ENCODE measurements at regions not wholly inside any gene's neighbourhood (a gene's known extent, or its start where the extent isn't known, plus 50 kb on each side); places are given as distances from the start of the nearest gene placed in this dataset.
"Not testable (repeated sequence)": the region's sequence is repeated elsewhere in the genome, so short reads cannot be mapped to it uniquely, and the experiment has no call there.

DNA sequence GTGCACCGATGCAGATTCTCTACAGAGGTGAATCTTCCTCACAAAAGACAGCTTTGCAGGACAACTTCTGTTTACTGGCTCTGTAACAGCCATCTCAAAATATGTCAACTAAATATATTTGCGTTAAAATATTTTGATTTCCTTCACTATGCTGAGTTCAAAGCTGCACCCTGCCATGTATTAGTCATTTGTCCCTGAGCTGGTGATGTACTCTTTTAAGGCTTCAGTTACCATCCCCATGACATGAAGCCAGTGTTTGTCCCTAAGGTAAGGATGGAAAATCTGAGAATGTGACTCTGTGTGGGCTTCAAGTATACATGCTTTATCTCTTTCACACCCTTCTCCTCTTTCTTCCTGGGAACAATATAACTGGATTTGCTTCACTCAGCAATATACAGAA lies 70.2 kb upstream of the BTG3 start:
- Histone ChIP-seq H3K27ac (ENCODE audit: low read depth, low read length) (no peak overlapping the region), H3K4me3 (ENCODE audit: low read length in 3 of 3) (no peak overlapping the region), H3K9me3 (ENCODE audit: control insufficient read depth in 3 of 3, low read length in 3 of 3) (no peaks in the 10 kb centered on the region), H3K27me3 (ENCODE audit: control insufficient read depth in 3 of 3, insufficient read depth in 3 of 3, low read length in 3 of 3) (no peaks in the 10 kb centered on the region), H3K9ac (ENCODE audit: low read depth in 1 of 3, low read length in 3 of 3) (no peak overlapping the region), H3K4me1 (ENCODE audit: control insufficient read depth in 3 of 3, insufficient read depth in 3 of 3, low read length in 3 of 3) (no peaks in the 10 kb centered on the region), H3K36me3 (ENCODE audit: control insufficient read depth in 3 of 3, insufficient read depth in 3 of 3, low read length in 3 of 3) (no peaks in the 10 kb centered on the region)

DNA sequence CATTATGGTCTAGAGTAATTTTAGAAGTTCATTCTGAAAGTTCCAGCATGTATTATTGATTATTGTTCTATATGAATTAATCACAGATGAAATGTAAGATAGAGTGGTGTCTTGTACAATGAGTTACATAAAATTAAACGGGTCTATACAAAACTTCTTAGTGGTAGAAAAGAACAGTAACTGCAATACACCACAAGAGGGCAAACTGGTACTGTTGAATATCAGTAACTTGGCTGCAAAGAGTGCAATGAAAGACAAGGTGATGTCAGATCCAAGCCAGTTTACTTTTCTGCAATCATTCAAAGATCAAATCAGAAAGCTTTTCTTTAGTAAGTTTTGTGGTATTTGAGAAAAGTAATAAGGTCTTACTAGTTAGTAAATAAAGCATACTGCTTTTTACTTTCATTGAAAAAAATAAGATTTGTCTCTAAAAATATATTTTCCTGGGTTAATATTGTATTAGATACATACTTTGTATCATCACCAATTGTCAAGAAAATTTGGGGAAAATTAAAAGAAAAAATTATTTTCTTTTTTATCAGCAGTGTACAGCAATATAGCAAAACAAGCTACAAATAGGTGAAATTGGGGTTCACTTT lies 66.4 kb upstream of the BTG3 start:
- H3K27me3 ChIP-seq (ENCODE audit: control insufficient read depth in 3 of 3, insufficient read depth in 3 of 3, low read length in 3 of 3) = no peaks in the 10 kb centered on the region
- no peak overlapping the region for H3K4me3 ChIP-seq (ENCODE audit: low read length in 3 of 3)
- no peaks in the 10 kb centered on the region for H3K4me1 ChIP-seq (ENCODE audit: control insufficient read depth in 3 of 3, insufficient read depth in 3 of 3, low read length in 3 of 3)
- no peaks in the 10 kb centered on the region for H3K9me3 ChIP-seq (ENCODE audit: control insufficient read depth in 3 of 3, low read length in 3 of 3)
- H3K36me3 ChIP-seq (ENCODE audit: control insufficient read depth in 3 of 3, insufficient read depth in 3 of 3, low read length in 3 of 3) = no peaks in the 10 kb centered on the region
- H3K9ac ChIP-seq (ENCODE audit: low read depth in 1 of 3, low read length in 3 of 3) = no peak overlapping the region
- no peak overlapping the region for H3K27ac ChIP-seq (ENCODE audit: low read depth, low read length)

DNA sequence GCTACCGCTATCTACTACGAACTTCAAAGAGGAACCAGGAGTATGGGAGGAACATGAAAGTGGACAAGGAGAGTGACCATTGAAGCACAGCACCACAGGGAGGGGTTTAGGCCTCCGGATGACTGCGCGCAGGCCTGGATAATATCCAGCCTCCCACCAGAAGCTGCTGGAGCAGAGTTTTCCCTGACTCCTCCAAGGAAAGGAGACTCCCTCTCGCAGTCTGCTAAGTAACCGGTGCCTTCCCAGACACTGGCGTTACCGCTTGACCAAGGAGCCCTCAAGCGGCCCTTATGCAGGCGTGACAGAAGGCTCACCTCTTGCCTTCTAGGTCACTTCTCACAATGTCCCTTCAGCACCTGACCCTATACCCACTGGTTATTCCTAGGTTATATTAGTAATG lies 64.2 kb upstream of the BTG3 start:
- not testable (repeated sequence) for H3K9me3 ChIP-seq (ENCODE audit: control insufficient read depth in 3 of 3, low read length in 3 of 3); H3K27ac ChIP-seq (ENCODE audit: low read depth, low read length); H3K36me3 ChIP-seq (ENCODE audit: control insufficient read depth in 3 of 3, insufficient read depth in 3 of 3, low read length in 3 of 3); H3K27me3 ChIP-seq (ENCODE audit: control insufficient read depth in 3 of 3, insufficient read depth in 3 of 3, low read length in 3 of 3); H3K4me1 ChIP-seq (ENCODE audit: control insufficient read depth in 3 of 3, insufficient read depth in 3 of 3, low read length in 3 of 3); H3K9ac ChIP-seq (ENCODE audit: low read depth in 1 of 3, low read length in 3 of 3); H3K4me3 ChIP-seq (ENCODE audit: low read length in 3 of 3)

DNA sequence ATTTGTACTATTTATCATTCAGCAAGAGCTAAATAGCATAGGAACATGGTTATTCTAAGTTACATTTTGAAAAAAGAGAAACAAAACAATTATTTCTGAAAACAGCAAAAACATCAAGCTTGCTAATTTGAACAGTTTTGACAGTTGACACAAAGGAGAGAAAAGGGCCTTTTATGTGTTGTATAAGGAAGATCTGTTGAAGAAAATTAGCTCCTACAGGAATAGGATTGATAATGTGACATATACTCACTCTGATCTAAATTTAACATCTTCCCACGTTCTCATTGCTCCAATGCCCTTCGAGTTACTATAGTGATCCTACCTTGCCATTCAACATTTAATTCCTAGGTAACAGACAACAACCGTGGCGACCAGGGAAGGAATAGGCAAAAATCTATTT lies 61.4 kb upstream of the BTG3 start:
- H3K27ac ChIP-seq (ENCODE audit: low read depth, low read length) = no peak overlapping the region
- no peaks in the 10 kb centered on the region for H3K27me3 ChIP-seq (ENCODE audit: control insufficient read depth in 3 of 3, insufficient read depth in 3 of 3, low read length in 3 of 3)
- H3K9me3 ChIP-seq (ENCODE audit: control insufficient read depth in 3 of 3, low read length in 3 of 3) = no peaks in the 10 kb centered on the region
- no peaks in the 10 kb centered on the region for H3K4me1 ChIP-seq (ENCODE audit: control insufficient read depth in 3 of 3, insufficient read depth in 3 of 3, low read length in 3 of 3)
- H3K4me3 ChIP-seq (ENCODE audit: low read length in 3 of 3) = no peak overlapping the region
- H3K36me3 ChIP-seq (ENCODE audit: control insufficient read depth in 3 of 3, insufficient read depth in 3 of 3, low read length in 3 of 3) = no peaks in the 10 kb centered on the region
- H3K9ac ChIP-seq (ENCODE audit: low read depth in 1 of 3, low read length in 3 of 3) = no peak overlapping the region

DNA sequence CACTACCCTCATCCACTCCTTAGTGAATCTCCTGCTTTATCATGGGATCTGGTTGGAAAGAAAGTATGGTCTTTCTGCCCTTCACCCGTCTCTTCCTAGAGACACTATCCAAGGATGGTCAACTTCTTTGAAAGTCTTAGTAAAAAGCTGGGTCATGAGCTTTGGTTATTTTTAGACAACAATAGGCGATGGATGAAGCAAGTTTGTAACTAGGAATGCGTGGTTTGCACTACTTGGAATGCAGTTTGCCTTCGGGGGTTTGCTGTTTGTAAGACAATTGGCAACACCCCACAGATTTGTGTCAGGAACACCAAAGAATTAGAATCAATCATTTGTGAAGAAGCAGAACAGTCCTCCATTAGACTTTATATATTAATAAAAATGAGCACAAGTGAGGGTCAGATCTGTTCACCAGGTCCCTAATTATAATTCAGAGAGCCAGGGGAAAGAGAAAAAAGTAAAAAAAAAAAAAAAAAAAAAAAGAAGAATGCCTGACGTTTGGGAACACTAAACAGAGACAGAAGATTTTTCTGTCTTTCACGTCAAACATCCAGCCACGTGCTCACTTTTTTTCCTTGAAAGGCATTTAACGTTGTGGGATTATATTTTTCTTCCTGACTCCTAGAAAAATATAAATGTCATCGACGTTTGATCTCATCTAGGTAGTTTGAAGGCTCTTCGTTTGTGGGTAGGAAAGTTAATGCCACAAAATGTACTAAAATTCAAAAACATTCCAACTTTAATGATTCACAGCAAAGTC lies 60.7 kb upstream of the BTG3 start:
- Histone ChIP-seq H3K36me3 (ENCODE audit: control insufficient read depth in 3 of 3, insufficient read depth in 3 of 3, low read length in 3 of 3) (no peaks in the 10 kb centered on the region), H3K9me3 (ENCODE audit: control insufficient read depth in 3 of 3, low read length in 3 of 3) (no peaks in the 10 kb centered on the region), H3K27ac (ENCODE audit: low read depth, low read length) (no peak overlapping the region), H3K27me3 (ENCODE audit: control insufficient read depth in 3 of 3, insufficient read depth in 3 of 3, low read length in 3 of 3) (no peaks in the 10 kb centered on the region), H3K4me1 (ENCODE audit: control insufficient read depth in 3 of 3, insufficient read depth in 3 of 3, low read length in 3 of 3) (no peaks in the 10 kb centered on the region), H3K9ac (ENCODE audit: low read depth in 1 of 3, low read length in 3 of 3) (no peak overlapping the region), H3K4me3 (ENCODE audit: low read length in 3 of 3) (no peak overlapping the region)

DNA sequence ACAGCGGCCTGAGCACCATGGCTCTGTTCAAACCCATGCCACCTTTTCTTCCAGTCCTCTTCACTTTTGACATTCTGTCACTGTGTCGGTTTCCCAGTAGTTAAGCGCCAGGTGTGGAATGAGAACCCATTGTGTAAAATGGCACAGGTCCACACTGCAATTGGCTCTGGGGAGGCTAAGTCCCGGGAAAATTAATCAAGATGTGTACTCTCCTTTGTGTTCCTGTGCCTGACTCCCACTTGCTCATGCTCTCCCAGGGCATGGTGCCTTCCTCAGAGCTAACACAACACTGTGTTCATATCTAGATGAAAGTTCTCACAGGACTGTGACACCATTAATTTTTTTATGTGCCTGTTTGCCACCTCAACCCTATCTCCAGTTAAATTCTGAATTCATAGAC lies 59.0 kb upstream of the BTG3 start:
- Histone ChIP-seq H3K4me1 (ENCODE audit: control insufficient read depth in 3 of 3, insufficient read depth in 3 of 3, low read length in 3 of 3) (no peaks in the 10 kb centered on the region), H3K27ac (ENCODE audit: low read depth, low read length) (no peak overlapping the region), H3K9me3 (ENCODE audit: control insufficient read depth in 3 of 3, low read length in 3 of 3) (no peaks in the 10 kb centered on the region), H3K27me3 (ENCODE audit: control insufficient read depth in 3 of 3, insufficient read depth in 3 of 3, low read length in 3 of 3) (no peaks in the 10 kb centered on the region), H3K36me3 (ENCODE audit: control insufficient read depth in 3 of 3, insufficient read depth in 3 of 3, low read length in 3 of 3) (no peaks in the 10 kb centered on the region), H3K4me3 (ENCODE audit: low read length in 3 of 3) (no peak overlapping the region), H3K9ac (ENCODE audit: low read depth in 1 of 3, low read length in 3 of 3) (no peak overlapping the region)

DNA sequence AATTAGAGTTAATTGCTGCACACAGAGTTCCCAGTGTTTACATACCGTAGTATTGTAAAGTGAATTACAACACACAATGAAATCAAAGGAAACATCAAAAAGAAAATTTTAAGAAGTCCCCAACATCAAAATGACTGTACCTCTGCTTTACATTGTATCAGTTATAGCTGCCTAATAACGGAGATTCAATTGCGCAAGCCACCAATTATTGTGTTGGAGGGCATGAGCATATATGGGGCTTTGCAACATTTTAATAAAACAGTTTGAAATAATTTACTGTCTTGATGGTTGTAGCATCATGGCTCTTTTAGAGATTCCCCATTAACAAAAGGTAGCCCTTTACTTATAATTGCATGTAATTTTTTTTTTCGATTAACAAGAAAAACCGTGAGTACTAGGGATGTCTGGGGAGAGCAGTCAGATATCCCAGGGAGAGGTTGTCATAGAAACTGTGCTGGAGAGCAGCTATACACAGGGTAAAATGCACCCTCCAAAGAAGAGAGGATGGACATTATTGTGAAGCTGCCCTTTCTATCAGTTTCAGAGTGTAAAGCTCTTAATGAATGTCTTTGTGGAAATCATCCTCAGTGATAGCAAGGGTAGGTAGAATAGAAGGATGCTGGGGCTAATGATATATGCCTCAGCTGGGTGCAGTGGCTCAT lies 55.9 kb upstream of the BTG3 start:
- H3K9ac ChIP-seq (ENCODE audit: low read depth in 1 of 3, low read length in 3 of 3) = no peak overlapping the region
- H3K4me1 ChIP-seq (ENCODE audit: control insufficient read depth in 3 of 3, insufficient read depth in 3 of 3, low read length in 3 of 3) = no peaks in the 10 kb centered on the region
- no peak overlapping the region for H3K27ac ChIP-seq (ENCODE audit: low read depth, low read length)
- no peaks in the 10 kb centered on the region for H3K9me3 ChIP-seq (ENCODE audit: control insufficient read depth in 3 of 3, low read length in 3 of 3)
- no peak overlapping the region for H3K4me3 ChIP-seq (ENCODE audit: low read length in 3 of 3)
- no peaks in the 10 kb centered on the region for H3K27me3 ChIP-seq (ENCODE audit: control insufficient read depth in 3 of 3, insufficient read depth in 3 of 3, low read length in 3 of 3)
- H3K36me3 ChIP-seq (ENCODE audit: control insufficient read depth in 3 of 3, insufficient read depth in 3 of 3, low read length in 3 of 3) = no peaks in the 10 kb centered on the region

DNA sequence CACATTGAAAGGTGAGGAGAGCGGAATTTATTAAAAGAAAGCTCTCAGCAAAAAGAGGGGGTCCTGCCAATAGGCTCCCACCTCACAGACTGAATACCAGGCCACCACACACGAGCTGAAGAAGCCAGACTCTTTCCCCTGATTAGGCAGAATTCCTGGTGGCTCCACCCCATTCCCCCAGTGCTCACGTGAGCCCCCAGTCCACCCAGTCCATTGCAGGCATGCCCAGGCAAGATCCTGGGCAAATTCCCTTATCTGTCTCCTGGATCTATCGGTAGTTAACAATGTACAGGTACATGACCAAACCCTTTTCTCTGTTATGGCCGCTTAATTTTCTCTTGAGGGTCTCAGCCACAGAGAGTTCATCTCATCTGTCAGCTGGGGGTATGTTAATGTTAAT lies 54.6 kb upstream of the BTG3 start:
- H3K9me3 ChIP-seq (ENCODE audit: control insufficient read depth in 3 of 3, low read length in 3 of 3) = no peaks in the 10 kb centered on the region
- H3K27me3 ChIP-seq (ENCODE audit: control insufficient read depth in 3 of 3, insufficient read depth in 3 of 3, low read length in 3 of 3) = no peaks in the 10 kb centered on the region
- no peak overlapping the region for H3K4me3 ChIP-seq (ENCODE audit: low read length in 3 of 3)
- no peak overlapping the region for H3K27ac ChIP-seq (ENCODE audit: low read depth, low read length)
- H3K9ac ChIP-seq (ENCODE audit: low read depth in 1 of 3, low read length in 3 of 3) = no peak overlapping the region
- no peaks in the 10 kb centered on the region for H3K36me3 ChIP-seq (ENCODE audit: control insufficient read depth in 3 of 3, insufficient read depth in 3 of 3, low read length in 3 of 3)
- no peaks in the 10 kb centered on the region for H3K4me1 ChIP-seq (ENCODE audit: control insufficient read depth in 3 of 3, insufficient read depth in 3 of 3, low read length in 3 of 3)
